ENCODE measurements at regions not wholly inside any gene's neighbourhood (a gene's known extent, or its start where the extent isn't known, plus 50 kb on each side); places are given as distances from the start of the nearest gene placed in this dataset.

DNA sequence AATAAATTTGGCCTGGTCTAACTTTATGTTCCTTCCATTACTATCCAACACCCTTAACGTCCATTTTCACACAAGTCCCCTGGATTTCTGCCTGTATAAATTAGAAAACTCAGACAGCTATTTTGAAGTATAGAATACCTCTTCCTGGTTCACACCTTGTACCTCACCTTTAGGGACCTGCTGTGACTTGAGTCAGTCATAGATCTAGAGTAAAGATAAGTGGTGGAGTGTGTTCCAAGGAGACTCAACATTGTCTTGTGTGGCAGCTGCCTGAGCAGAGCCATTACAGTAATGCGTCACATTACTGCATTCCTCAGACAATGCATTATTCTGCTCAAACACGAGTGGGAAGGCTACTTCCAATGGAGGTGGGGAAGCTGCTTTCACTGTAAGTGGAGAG lies 513.9 kb downstream of the ADRA2A start:
- TF ChIP-seq, protein P1, sequence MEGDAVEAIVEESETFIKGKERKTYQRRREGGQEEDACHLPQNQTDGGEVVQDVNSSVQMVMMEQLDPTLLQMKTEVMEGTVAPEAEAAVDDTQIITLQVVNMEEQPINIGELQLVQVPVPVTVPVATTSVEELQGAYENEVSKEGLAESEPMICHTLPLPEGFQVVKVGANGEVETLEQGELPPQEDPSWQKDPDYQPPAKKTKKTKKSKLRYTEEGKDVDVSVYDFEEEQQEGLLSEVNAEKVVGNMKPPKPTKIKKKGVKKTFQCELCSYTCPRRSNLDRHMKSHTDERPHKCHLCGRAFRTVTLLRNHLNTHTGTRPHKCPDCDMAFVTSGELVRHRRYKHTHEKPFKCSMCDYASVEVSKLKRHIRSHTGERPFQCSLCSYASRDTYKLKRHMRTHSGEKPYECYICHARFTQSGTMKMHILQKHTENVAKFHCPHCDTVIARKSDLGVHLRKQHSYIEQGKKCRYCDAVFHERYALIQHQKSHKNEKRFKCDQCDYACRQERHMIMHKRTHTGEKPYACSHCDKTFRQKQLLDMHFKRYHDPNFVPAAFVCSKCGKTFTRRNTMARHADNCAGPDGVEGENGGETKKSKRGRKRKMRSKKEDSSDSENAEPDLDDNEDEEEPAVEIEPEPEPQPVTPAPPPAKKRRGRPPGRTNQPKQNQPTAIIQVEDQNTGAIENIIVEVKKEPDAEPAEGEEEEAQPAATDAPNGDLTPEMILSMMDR (IDR thresholded peaks at IDR 0.05): no peak
- TF ChIP-seq POLR2A (IDR thresholded peaks at IDR 0.05): no peak
